OCI-LY1 (cell line): ENCODE measurements at regions not wholly inside any gene's neighbourhood (a gene's known extent, or its start where the extent isn't known, plus 50 kb on each side); places are given as distances from the start of the nearest gene placed in this dataset.
"Not testable (repeated sequence)": the region's sequence is repeated elsewhere in the genome, so short reads cannot be mapped to it uniquely, and the experiment has no call there.

Experiments
- H2AFZ ChIP-seq: fragments of 200-600 bp; sonication (generic), shearing (Covaris generic); 2 replicates; pipeline ENCODE4 v1.6.0; 2014; ENCODE audit warnings: antibody characterized with exemption, mild to moderate bottlenecking, low read length
- H3F3A ChIP-seq: fragments of 200-600 bp; sonication (generic), shearing (Covaris generic); 2 replicates; pipeline ENCODE4 v1.6.0; 2014; ENCODE audit warnings: mild to moderate bottlenecking, antibody characterized with exemption, low read length, moderate library complexity; ENCODE audit not compliant: insufficient read depth
- H3K27ac ChIP-seq: fragments of 200-600 bp; sonication (generic); 2 replicates; pipeline ENCODE4 v1.5.1; 2014; ENCODE audit warnings: low read length, mixed run types, mild to moderate bottlenecking, low read depth; ENCODE audit not compliant: poor library complexity, severe bottlenecking
- H3K27me3 ChIP-seq: fragments of 200-600 bp; sonication (generic); 2 replicates; pipeline ENCODE4 v1.6.0; 2014; ENCODE audit warnings: antibody characterized with exemption, mild to moderate bottlenecking, low read length, moderate library complexity; ENCODE audit not compliant: insufficient read depth
- H3K36me3 ChIP-seq: fragments of 200-600 bp; sonication (generic); 2 replicates; pipeline ENCODE4 v1.6.1; 2014; ENCODE audit warnings: mild to moderate bottlenecking, antibody characterized with exemption, low read length, moderate library complexity, mixed read lengths; ENCODE audit not compliant: insufficient read depth
- H3K4me1 ChIP-seq: fragments of 200-600 bp; sonication (generic); 2 replicates; pipeline ENCODE4 v1.5.1; 2014; ENCODE audit warnings: mild to moderate bottlenecking, low read length, moderate library complexity; ENCODE audit not compliant: insufficient read depth, severe bottlenecking
- H3K4me2 ChIP-seq: fragments of 200-600 bp; sonication (generic), shearing (Covaris generic); 2 replicates; pipeline ENCODE4 v1.6.1; 2014; ENCODE audit warnings: low read length
- H3K4me3 ChIP-seq: fragments of 200-600 bp; sonication (generic); 2 replicates; pipeline ENCODE4 v1.5.1; 2014; ENCODE audit warnings: low read length, low read depth, mild to moderate bottlenecking, mixed read lengths; ENCODE audit not compliant: poor library complexity, severe bottlenecking
- H3K79me2 ChIP-seq: fragments of 200-600 bp; shearing (Covaris generic); 2 replicates; pipeline ENCODE4 v1.6.1; 2016; ENCODE audit warnings: mixed run types, low read length, mixed read lengths; ENCODE audit not compliant: insufficient read depth
- H3K9ac ChIP-seq: fragments of 200-600 bp; sonication (generic), shearing (Covaris generic); 2 replicates; pipeline ENCODE4 v1.6.1; 2014; ENCODE audit warnings: mild to moderate bottlenecking, low read length, mixed read lengths
- H3K9me2 ChIP-seq: fragments of 200-600 bp; sonication (generic), shearing (Covaris generic); 2 replicates; pipeline ENCODE4 v1.6.1; 2014; ENCODE audit warnings: low read depth, mild to moderate bottlenecking, low read length, mixed read lengths
- H3K9me3 ChIP-seq: fragments of 200-600 bp; shearing (Covaris generic); 2 replicates; pipeline ENCODE4 v1.6.1; 2014; ENCODE audit warnings: low read length, mixed read lengths
- H4K20me1 ChIP-seq: fragments of 200-600 bp; sonication (generic), shearing (Covaris generic); 2 replicates; pipeline ENCODE4 v1.6.0; 2016; ENCODE audit warnings: mild to moderate bottlenecking, low read length; ENCODE audit not compliant: insufficient read depth
- CTCF ChIP-seq: fragments of 200-600 bp; sonication (generic), shearing (Covaris generic); IDR thresholded peaks from 2 replicates; pipeline ENCODE4 v1.5.1; 2017; ENCODE audit warnings: mild to moderate bottlenecking, antibody characterized with exemption, low read length, moderate library complexity, mixed read lengths
- EZH2 ChIP-seq: fragments of 200-600 bp; sonication (generic), shearing (Covaris generic); IDR thresholded peaks from 2 replicates; pipeline ENCODE4 v1.8.0; 2017; ENCODE audit warnings: borderline replicate concordance, mixed run types, mild to moderate bottlenecking, antibody characterized with exemption, low read length, moderate library complexity, mixed read lengths

GRCh38 chr9:25449503-25449902 is 228.7 kb downstream of the TUSC1 start:
- Histone ChIP-seq H3K9me3 (no peaks in the 10 kb centered on the region), H3K27ac (no peak overlapping the region), H3K9ac (no peak overlapping the region), H2AFZ (no peak overlapping the region), H3F3A (no peaks in the 10 kb centered on the region), H3K4me3 (no peak overlapping the region), H3K27me3 (no peaks in the 10 kb centered on the region), H4K20me1 (no peaks in the 10 kb centered on the region), H3K9me2 (no peaks in the 10 kb centered on the region), H3K4me2 (no peak overlapping the region), H3K36me3 (no peaks in the 10 kb centered on the region), H3K79me2 (no peaks in the 10 kb centered on the region), H3K4me1 (no peaks in the 10 kb centered on the region)
- TF ChIP-seq EZH2 (no peak), CTCF (no peak)

GRCh38 chr9:25445721-25446120 is 232.5 kb downstream of the TUSC1 start:
- not testable (repeated sequence) for H2AFZ ChIP-seq, H3K9me2 ChIP-seq, H3K4me2 ChIP-seq, H3K79me2 ChIP-seq, H3F3A ChIP-seq, H3K4me3 ChIP-seq, H4K20me1 ChIP-seq, H3K4me1 ChIP-seq, H3K9me3 ChIP-seq, H3K9ac ChIP-seq, H3K27ac ChIP-seq, H3K36me3 ChIP-seq, H3K27me3 ChIP-seq

GRCh38 chr9:25442526-25442925 is 235.7 kb downstream of the TUSC1 start:
- Histone ChIP-seq H3K9ac (no peak overlapping the region), H3K4me1 (no peaks in the 10 kb centered on the region), H3F3A (no peaks in the 10 kb centered on the region), H3K27ac (no peak overlapping the region), H3K4me2 (no peak overlapping the region), H3K9me2 (no peaks in the 10 kb centered on the region), H3K27me3 (no peaks in the 10 kb centered on the region), H3K36me3 (no peaks in the 10 kb centered on the region), H3K79me2 (no peaks in the 10 kb centered on the region), H3K4me3 (no peak overlapping the region), H4K20me1 (no peaks in the 10 kb centered on the region), H2AFZ (no peak overlapping the region), H3K9me3 (no peaks in the 10 kb centered on the region)
- TF ChIP-seq EZH2: no peak
- no peak for TF ChIP-seq CTCF

GRCh38 chr9:25427898-25428297 is 250.3 kb downstream of the TUSC1 start:
- Histone ChIP-seq H3K36me3 (no peaks in the 10 kb centered on the region), H3K79me2 (no peaks in the 10 kb centered on the region), H3K9me3 (no peaks in the 10 kb centered on the region), H3K9ac (no peak overlapping the region), H3F3A (no peaks in the 10 kb centered on the region), H3K27me3 (no peaks in the 10 kb centered on the region), H3K4me2 (no peak overlapping the region), H4K20me1 (no peaks in the 10 kb centered on the region), H3K9me2 (no peaks in the 10 kb centered on the region), H3K4me1 (peaks cover 14% of the 10 kb centered on the region), H2AFZ (no peak overlapping the region), H3K4me3 (no peak overlapping the region), H3K27ac (no peak overlapping the region)
- no peak for TF ChIP-seq EZH2
- no peak for TF ChIP-seq CTCF
